ENCODE measurements at regions not wholly inside any gene's neighbourhood (a gene's known extent, or its start where the extent isn't known, plus 50 kb on each side); places are given as distances from the start of the nearest gene placed in this dataset.
"Not testable (repeated sequence)": the region's sequence is repeated elsewhere in the genome, so short reads cannot be mapped to it uniquely, and the experiment has no call there.

DNA sequence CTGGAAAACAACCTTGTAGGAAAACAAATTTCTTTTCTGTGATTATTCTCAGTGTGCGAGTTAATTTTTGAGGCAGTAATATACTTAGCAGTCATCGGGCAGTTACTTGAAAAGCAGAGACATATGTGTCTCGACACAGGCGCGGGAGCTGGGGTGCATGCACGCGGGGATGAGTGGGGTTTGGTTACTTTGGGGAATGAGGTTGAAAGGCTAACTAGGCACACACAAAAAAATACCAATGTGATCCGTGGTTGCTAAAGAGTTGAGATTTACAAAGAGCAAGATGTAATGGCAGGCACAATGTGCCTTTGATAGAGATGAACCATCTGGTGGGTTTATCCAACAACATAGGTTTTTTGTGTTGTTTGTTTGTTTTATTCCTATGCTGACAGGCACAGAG lies 703.8 kb upstream of the EEF2KMT start:
- no peak for DNase-seq

DNA sequence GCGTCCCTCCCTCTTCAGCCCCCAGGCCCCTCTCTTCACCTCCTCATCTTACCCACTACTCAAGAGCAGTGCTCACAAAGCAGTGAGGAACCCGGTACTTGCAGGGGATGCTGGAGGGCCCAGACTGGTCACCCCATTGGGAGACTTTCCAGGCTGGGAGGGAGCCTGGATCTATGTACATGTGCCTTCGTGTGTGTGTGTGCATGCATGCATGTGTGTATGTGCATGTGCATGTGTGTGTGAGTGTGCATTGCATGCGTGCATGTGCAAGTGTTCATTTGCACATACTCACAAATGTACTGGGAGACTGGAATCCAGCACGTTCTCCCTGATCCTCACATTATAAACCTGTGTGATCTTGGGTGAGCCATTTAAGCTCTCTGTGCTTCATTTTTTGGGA lies 696.0 kb upstream of the EEF2KMT start:
- DNase-seq = no peak

DNA sequence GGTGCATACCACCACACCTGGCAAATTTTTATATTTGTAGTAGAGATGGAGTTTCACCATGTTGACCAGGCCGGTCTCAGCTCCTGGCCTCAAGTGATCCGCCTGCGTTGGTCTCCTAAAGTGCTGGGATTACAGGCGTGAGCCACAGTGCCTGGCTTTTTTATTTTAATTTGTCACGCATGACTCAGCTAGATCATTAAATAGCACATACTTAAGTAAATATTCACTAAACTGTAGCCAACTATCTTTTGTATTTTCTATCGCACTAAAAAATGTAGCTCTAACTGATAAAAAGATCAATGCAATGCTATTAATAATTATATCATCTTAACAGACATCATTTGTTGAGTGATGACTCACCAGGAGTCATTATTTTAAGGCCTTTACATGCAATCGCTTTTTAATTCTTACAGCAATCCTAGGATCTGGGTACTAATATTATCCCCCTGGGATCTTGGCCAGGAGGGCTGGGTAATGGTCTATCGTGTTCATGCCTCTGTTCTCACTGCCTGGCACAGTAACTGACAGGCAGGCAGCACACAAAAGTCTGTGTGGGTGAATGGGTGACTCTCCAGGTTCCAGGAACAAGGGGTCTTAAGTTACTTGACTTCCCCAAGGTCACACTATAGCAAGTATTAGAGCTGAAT lies 693.5 kb upstream of the EEF2KMT start:
- no peak for DNase-seq

DNA sequence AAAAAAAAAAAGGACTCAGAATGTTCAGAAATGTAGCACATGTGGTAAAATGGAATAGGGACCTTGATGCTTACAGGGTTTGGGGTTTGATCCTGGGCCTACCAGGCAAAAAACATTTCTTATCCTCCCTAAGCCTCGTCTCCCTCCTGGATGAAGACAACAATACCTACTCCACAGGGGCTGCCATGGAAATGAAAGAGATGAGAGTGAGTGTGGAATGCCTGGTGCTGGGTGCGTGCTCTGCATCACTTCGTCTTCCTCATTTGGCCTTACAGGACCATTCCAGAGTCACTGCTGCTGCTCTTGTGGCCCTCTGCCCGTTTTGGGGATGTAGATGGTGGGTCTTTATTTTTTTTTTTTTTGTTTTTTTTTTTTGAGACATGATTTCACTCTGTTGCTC lies 692.9 kb upstream of the EEF2KMT start:
- no peak for DNase-seq

DNA sequence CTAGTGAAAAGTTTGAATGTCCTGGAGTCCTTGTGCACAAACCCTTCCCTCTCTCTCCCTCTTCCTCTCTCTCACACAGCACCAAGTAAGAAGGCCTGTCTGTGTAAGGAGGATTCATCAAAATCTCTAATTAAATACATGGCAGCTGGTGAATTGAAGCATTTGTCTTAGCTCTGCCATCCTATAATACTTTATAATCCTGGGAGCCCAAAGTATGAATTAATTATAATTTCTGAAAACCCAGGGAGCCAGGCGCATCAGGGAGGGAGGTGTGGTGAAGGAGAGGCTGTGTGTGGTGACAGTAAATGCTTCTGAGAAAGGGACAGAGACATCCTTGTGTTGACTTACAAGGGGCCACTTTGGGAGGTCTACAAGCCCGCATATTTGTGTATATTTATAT lies 691.4 kb upstream of the EEF2KMT start:
- DNase-seq = no peak

DNA sequence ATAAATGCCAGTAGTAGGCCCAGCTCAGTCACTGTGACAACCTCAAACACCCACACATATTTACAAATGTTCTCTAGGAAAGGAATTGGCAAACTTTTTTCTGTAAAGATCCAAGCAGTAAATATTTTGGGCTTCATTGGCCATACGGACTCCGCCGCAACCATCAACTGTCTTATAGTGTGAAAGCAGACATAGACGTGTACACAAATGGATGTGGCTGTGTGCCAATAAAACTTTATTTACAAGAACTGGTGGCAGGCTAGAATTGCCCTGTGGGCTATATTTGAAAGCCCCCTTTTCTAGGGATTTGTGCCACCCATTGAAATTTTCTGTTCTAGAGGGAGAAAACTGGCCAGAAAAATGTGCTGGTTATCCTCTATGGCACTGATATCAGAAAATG lies 683.8 kb upstream of the EEF2KMT start:
- DNase-seq = no peak

DNA sequence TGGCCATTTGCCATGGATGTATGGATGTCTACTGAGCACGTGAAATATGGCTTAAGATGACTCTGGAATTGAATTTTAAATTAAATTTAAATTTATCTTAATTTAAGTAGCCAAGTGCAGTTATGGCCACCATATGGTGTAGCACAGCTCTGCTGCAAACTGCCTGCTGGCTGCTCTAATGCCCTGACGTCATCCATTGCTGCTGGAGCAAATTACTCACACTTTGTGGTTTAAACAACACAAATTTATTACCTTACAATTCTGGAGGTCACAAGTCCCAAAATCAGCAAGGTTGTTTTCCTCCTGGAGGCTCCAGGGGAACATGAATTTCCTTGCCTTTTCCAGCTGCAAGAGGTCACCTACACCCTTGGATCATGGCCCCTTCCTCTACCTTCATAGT lies 679.3 kb upstream of the EEF2KMT start:
- no peak for DNase-seq

DNA sequence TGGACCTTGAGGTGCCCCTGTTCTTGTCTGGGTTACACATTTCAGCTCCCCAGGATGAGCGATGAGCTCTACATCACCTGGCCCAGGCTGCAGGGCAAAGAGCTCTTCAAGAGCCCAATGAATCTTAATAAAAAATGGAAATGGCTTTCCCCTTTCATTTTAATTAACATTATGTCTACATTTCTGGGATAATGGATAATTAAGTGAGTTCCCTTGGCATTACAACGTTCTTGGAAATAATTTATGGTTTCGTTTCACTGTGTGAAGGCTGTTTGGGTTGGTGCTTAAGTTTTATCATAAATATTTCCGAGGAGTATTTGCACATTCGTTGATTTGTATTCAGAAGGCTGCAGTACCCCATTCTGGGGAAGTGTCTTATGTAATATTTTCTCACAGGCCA lies 678.3 kb upstream of the EEF2KMT start:
- DNase-seq = no peak

DNA sequence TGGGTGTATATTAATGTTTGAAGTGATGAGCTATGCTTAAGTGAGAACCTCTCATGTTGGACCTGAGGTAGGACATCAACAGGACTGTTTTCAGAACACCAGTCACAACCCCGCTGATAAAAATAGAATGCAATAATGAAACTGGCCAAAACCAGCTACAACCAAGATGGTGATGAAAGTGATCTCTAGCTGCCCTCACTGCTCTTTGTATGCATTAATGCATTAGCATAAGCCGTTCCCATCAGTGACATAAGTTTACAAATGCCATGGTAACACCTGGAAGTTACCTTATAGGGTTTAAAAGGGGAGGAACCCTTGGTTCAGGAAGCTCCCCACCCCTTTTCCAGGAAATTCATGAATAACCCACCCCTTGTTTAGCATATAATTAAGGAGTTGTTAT lies 672.5 kb upstream of the EEF2KMT start:
- DNase-seq = no peak

DNA sequence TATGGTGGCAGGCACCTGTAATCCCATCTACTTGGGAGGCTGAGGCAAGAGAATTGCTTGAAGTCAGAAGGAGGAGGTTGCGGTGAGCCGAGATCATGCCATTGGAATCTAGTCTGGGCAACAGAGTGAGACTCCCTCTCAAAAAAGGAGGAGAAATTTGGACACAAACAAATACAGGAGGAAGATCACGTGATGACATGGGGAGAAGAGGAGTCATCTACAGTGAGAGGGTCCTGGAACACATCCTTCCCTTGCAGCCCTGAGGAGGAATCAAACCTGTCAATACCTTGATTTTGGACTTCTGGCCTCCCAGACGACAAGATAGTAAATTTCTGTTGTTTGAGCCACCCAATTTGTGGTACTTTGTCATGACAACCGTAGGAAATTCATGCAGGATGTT lies 671.9 kb upstream of the EEF2KMT start:
- no peak for DNase-seq

DNA sequence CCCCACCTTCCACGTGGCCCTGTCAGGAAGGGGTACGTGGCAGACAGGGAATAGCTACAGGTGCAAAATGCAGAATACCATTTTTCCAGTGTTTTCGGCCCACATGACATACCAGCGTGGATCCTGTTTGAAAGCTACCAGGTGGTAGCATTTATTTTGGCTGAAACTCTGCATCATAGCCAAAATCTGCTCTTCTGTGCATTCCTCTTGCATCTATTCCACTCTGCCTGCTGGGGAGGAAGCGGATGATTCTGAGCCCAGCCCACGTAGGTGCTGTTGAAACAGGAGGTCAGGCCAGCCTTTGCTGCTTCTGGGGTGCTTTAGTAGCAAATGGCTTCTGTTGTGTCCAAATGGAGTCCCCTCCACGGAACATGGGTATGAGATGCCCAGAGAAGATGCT lies 670.9 kb upstream of the EEF2KMT start:
- DNase-seq = no peak

DNA sequence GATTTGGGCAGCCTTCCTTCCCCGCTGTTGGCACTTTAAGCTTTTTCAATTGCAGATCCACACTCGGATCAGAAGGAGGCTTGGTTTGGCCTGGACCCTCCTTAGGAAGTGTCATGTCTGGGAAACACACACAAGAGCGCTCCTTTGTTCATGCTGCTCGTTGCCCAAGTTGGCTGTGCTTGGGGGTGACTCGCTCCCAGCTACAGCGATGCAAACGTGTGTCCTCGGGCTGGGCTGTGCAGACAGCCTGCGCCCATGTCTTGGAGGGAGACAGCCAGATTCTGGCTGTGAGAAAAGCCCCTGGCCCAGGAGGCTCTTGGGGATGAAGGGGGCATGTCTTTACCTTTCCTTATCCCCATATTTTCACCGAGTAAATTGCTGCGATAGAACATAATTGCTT lies 665.6 kb upstream of the EEF2KMT start:
- DNase-seq = no peak

DNA sequence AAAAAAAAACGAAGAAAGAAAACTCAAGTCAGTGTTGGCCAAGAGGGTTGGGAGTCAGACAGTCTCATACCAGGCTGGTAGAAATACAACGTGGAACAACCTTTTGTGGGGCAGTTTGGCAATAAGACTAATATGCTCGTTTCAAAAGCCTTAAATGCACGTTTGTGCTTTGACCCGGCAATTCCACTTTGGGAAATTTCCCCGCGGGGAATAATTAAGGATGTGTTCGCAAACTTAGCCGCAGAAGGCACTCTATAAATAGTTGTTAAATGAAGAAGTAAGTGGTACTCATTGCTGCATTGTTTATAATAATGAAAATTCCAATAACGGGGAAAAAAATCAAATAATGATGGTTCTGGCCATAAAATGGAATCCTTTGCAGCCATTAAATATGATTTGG lies 664.8 kb upstream of the EEF2KMT start:
- DNase-seq = no peak

DNA sequence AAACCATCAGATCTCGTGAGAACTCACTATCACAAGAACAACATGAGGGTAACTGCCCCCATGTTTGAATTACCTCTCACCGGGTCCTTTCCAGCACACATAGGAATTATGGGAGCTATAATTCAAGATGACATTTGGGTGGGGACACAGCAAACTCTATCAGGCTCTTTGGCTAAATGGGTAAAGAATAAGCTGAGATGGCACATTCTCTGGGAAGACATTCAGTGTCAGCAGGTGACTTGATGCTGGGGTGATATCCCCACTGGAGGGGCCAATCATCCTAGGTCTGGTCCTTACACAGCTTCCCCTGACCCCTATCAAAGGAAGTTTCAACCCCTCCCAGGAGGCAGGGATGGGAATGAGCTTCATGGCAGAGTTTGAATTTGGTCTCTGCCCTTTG lies 664.0 kb upstream of the EEF2KMT start:
- no peak for DNase-seq

DNA sequence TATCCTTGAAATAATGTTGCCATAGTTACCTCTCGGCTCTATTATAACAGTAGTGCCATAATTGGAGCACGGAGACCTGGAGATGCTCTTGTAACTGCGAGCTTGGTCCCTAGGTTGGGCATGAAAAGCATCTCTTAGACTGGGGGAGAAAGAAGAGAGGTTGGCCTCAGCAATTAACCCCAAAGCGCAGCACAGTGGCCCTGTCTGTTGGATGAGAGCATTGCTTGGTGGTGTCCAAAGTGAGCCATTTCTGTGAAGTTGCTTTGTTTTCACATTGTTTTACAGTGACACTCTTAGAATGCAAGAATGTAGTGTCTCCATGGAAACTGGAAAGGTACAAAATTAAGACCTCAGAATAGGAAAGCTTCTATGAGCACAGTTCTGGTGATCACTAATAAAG lies 660.7 kb upstream of the EEF2KMT start:
- DNase-seq = peak in 2 of 51 donors; percentile 3 to 48

DNA sequence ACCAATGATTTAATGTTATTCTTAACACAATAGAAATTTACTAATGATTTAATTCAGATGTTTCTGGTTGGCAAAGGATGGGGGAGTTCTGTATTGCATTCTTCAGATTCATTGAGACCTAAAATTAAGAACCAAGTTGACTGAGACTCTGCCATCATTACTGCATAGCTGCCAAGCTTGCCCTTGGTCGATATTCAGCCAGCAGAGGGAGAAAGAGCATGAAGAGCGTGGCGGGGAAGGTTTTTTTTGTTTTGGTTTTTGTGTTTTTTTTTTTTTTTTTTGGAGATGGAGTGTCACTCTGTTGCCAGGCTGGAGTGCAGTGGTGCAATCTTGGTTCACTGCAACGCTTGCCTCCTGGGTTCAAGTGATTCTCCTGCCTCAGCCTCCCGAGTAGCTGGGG lies 659.4 kb upstream of the EEF2KMT start:
- no peak for DNase-seq

DNA sequence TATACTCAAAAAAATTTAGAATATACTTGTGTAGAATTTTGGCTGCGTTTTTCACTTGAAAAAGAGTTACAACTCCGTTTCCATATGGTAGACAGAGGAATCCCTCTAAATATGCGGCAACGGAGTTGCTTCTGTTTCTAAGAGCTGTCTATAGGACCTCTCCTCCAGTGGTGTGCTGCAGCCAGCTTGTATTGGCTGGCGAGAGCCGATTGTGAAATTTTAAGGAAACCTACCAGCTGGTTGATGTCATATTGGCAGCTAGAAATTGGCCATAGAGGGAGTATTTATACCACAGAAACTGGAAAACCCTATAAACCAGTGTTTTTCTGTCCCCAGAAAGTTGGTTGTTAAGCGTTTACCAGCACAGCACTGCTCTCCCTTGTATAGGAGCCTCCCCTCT lies 655.8 kb upstream of the EEF2KMT start:
- DNase-seq = no peak

DNA sequence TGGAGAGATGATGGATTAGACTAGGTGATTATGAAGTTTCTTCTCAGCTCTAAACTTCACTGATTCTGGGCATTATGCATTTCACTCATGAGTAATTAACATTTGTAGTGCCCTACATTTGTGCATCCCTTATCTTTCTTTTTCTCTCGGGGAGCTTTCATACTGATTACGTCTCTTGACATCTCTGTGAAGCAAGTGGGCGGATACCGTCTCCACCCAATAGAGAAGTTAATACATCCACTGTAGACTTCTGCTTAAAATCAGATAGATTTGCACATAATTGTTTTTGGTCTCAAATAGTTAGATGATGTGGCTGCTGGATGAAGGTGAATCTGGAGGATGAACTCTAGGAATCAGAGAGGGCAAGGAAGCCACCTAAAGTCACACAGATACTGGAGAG lies 653.6 kb upstream of the EEF2KMT start:
- no peak for DNase-seq

DNA sequence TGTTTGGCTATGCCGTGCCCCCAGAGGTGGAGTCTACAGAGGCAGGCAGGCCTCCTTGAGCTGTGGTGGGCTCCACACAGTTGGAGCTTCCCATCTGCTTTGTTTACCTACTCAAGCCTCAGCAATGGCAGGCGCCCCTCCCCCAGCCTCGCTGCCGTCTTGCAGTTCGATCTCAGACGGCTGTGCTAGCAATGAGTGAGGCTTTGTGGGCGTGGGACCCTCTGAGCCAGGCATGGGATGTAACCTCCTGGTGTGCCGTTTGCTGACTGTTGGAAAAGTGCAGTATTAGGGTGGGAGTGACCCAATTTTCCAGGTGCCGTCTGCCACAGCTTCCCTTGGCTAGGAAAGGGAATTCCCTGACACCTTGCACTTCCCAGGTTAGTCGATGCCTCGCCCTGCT lies 652.8 kb upstream of the EEF2KMT start:
- DNase-seq = not testable (repeated sequence)

DNA sequence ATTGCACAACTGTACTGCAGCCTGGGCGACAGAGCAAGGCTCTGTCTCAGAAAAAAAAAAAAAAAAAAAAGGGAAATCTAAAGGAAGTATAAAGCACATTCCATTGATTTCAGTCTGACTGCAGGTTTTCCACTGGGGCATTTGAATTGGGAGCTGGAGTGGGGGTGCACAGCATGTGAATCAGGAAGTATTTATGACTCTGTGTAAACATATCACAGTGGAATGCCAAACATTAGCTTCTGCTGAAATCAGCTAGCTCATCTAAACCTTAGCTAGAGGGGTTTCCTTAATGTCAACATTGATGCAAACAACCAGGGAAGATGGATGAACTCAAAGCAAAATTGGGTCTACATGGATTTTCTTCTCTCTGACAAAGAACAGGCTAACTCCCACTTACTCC lies 641.0 kb upstream of the EEF2KMT start:
- no peak for DNase-seq

DNA sequence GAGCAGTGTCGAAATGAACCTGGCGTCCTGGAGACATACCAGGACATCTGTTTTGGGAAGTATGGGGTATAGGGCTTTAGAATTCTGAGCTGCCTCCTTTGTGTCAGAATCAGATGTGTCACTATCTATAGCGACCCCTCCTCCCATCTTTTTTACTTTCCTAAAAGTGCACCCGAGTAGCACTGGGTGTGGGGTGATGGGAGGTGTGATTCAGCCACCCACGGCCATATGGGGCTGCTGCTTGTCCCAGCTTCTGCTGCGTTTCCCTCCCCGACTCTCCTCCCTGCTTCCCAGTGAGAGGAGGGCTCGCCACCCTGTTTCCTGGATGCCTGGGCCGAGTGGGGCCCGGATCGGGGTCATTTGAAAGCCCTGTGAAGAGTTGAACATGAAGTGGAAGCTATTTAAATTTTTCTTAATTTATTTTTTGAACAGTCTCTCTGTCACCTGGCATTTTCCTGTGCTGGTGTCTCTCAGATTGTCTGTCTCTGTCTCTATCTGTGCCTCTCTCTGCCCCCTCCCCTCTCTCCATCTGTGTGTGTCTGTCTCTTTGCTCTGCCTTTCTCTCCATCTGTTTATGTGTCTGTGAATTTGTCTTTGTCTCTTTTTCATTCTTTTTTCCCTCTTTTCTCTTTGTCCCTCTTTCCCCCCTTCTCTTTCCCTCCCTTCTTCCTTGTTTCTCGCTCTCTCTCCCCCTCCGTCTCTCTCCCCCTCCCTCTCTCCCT lies 638.8 kb upstream of the EEF2KMT start:
- DNase-seq = peak in 1 of 51 donors; percentile 30

DNA sequence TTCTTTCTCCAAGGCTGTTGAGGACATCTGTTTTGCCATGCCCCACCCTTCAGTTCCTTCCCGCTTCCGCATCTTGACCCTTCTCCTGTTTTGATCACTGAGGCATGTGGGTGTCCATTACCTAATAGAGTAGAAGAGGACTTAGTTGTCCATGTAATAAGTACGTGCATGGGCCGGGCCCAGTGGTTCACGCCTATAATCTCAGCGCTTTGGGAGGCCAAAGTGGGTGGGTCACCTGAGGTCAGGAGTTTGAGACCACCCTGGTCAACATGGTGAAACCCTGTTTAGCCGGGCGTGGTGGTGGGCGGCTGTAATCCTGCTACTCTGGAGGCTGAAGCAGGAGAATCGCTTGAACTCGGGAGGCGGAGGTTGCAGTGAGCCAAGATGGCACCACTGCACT lies 637.8 kb upstream of the EEF2KMT start:
- no peak for DNase-seq

DNA sequence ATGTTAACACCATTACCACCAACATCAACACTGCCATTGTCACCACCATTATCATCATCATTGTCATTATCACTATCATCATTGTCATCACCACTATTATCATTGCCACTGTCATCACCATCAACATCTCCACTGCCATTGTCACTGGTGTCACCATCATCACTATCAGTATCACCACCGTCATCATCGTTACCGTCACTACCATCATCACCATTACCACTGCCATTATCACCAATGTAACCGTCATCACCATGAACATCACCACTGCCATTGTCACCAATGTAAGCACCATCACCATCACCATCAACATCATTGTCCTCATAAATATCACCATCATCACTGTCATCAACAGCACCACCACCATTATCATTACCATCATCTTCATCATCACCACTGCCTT lies 633.2 kb upstream of the EEF2KMT start:
- DNase-seq = no peak

DNA sequence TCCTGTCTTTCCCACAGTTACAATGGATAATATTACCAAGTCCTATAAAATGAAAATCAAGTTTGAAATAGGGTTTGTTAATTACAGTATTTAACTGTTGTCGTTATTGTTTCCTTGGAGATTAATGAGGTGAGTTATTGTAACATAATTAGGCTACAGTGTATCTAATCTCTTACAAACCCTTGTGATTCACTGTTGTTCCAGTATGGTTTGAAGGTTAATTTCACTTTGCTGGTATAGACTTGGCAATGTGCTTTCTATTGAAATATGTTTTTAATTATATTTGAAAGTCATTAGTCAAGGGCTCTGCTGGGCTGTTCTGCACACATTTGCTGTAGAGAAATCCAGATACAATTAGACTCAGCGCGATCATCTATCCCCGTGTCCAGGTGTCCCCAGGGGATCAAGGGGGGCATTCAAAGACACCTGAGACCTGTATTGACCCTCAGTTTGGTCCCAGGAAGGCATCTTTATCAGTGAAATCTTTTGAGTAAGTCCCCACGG lies 624.6 kb upstream of the EEF2KMT start:
- no peak for DNase-seq
